ENCODE measurements at regions not wholly inside any gene's neighbourhood (a gene's known extent, or its start where the extent isn't known, plus 50 kb on each side); places are given as distances from the start of the nearest gene placed in this dataset.

- Histone ChIP-seq H2AK9ac (replicated peaks; ENCODE audit: low read depth, low read length, poor library complexity) (no peak overlapping the region), H4K8ac (ENCODE audit: low read depth in 2 of 2, low read length in 2 of 2) (no peak overlapping the region), H3K4me3 (ENCODE audit: insufficient read depth, low read depth, low read length) (no peak overlapping the region), H3K9me1 (ENCODE audit: insufficient read depth, low read length) (no peaks in the 10 kb centered on the region), H2BK120ac (ENCODE audit: low read depth, low read length) (no peak overlapping the region), H3K4ac (ENCODE audit: low read depth, low read length) (no peak overlapping the region), H4K5ac (ENCODE audit: low read depth, low read length) (no peak overlapping the region), H3K23ac (ENCODE audit: low read depth, low read length) (no peak overlapping the region), H3K14ac (replicated peaks; ENCODE audit: low read depth, low read length) (no peak overlapping the region), H2BK20ac (ENCODE audit: low read depth, low read length) (no peak overlapping the region), H4K20me1 (ENCODE audit: insufficient read depth, low read length) (no peaks in the 10 kb centered on the region), H4K91ac (ENCODE audit: insufficient read depth, low read depth, low read length) (no peak overlapping the region), H2BK5ac (ENCODE audit: low read depth, low read length, poor library complexity, severe bottlenecking) (no peak overlapping the region), H3K27ac (ENCODE audit: insufficient read depth, low read length) (no peak overlapping the region), H3K4me2 (ENCODE audit: low read depth, low read length) (no peak overlapping the region), H3K4me1 (ENCODE audit: control insufficient read depth, insufficient read depth, low read length) (no peaks in the 10 kb centered on the region), H3K79me1 (ENCODE audit: low read depth in 1 of 2, low read length in 2 of 2) (no peaks in the 10 kb centered on the region), H3K36me3 (ENCODE audit: control insufficient read depth, insufficient read depth, low read length) (no peaks in the 10 kb centered on the region), H2AFZ (replicated peaks; ENCODE audit: low read length, poor library complexity) (no peak overlapping the region), H3K56ac (ENCODE audit: extremely low read depth, insufficient read depth, low read length) (no peak overlapping the region), H3K18ac (ENCODE audit: low read depth, low read length) (no peak overlapping the region), H2AK5ac (ENCODE audit: low read depth, low read length) (no peak overlapping the region), H2BK15ac (ENCODE audit: low read depth, low read length) (no peak overlapping the region), H3K27me3 (ENCODE audit: control insufficient read depth, insufficient read depth, low read length) (no peaks in the 10 kb centered on the region), H3K9ac (ENCODE audit: low read depth, low read length) (no peak overlapping the region), H3K9me3 (ENCODE audit: control insufficient read depth, insufficient read depth, low read length) (no peaks in the 10 kb centered on the region; the same call in 1 of the 2 replicates)
- intact Hi-C loops (cut with micrococcal nuclease) (no loop called here), in situ Hi-C loops (cut with MboI; ENCODE audit: low sequenced_read_pairs) (no loop called here), dilution Hi-C loops (cut with HindIII; ENCODE audit: low sequenced_read_pairs, unreplicated experiment) (no loop called here)
- WGBS, 2 experiments (ENCODE audit: extremely low coverage in 2 of 2, insufficient read length in 1 of 2), result no CpG with 5 or more reads among the region's 2 CpGs
- DNase-seq (no peak), ATAC-seq (ENCODE audit: low read depth) (no peak)
- no TSS peak for BruUV-seq (replicated peaks)
- ChIA-PET CTCF (no interaction called here), POLR2A (ENCODE audit: unreplicated experiment) (no interaction called here)
- TF ChIP-seq BHLHE40 (IDR thresholded peaks at IDR 0.05; ENCODE audit: low read depth, low read length) (no peak), RAD21 (IDR thresholded peaks at IDR 0.05; ENCODE audit: low read length) (no peak), MXI1 (IDR thresholded peaks at IDR 0.05; ENCODE audit: borderline replicate concordance, low read depth, low read length) (no peak), MAFK (IDR thresholded peaks at IDR 0.05; ENCODE audit: low read depth, low read length) (no peak), CEBPB (IDR thresholded peaks at IDR 0.05; ENCODE audit: low read depth, low read length) (no peak), ELK1 (IDR thresholded peaks at IDR 0.05; ENCODE audit: borderline replicate concordance, low read depth, low read length) (no peak), CHD1 (IDR thresholded peaks at IDR 0.05; ENCODE audit: low read depth, low read length) (no peak), FOS (IDR thresholded peaks at IDR 0.05; ENCODE audit: low read depth, low read length) (no peak), USF2 (IDR thresholded peaks at IDR 0.05; ENCODE audit: low read depth, low read length) (no peak), RFX5 (IDR thresholded peaks at IDR 0.05; ENCODE audit: low read depth, low read length) (no peak), SMC3 (IDR thresholded peaks at IDR 0.05; ENCODE audit: low read depth, low read length) (no peak), MAZ (IDR thresholded peaks at IDR 0.05; ENCODE audit: borderline replicate concordance, low read depth, low read length) (no peak), RCOR1 (IDR thresholded peaks at IDR 0.05; ENCODE audit: insufficient replicate concordance, low read length) (no peak), POLR2A (IDR thresholded peaks at IDR 0.05; ENCODE audit: low read depth, low read length) (no peak), CTCF (conservative IDR thresholded peaks at IDR 0.05; ENCODE audit: low read depth, low read length) (no peak)
Observed at GRCh38 chr9:28656727-28657126, 1083.4 kb upstream of the C9orf72 start.
